DMS53 treated with DMSO at 0.1 percent for 48 hours (cell line): ENCODE measurements at regions not wholly inside any gene's neighbourhood (a gene's known extent, or its start where the extent isn't known, plus 50 kb on each side); places are given as distances from the start of the nearest gene placed in this dataset.
A peak's percentile ranks its signal among the peaks of the same experiment; 100 is the strongest.

Experiments
- DNase-seq: peaks from one replicate; lab custom pipeline; 2025; ENCODE audit not compliant: unreplicated experiment; lab: John Stamatoyannopoulos, UW

DNA sequence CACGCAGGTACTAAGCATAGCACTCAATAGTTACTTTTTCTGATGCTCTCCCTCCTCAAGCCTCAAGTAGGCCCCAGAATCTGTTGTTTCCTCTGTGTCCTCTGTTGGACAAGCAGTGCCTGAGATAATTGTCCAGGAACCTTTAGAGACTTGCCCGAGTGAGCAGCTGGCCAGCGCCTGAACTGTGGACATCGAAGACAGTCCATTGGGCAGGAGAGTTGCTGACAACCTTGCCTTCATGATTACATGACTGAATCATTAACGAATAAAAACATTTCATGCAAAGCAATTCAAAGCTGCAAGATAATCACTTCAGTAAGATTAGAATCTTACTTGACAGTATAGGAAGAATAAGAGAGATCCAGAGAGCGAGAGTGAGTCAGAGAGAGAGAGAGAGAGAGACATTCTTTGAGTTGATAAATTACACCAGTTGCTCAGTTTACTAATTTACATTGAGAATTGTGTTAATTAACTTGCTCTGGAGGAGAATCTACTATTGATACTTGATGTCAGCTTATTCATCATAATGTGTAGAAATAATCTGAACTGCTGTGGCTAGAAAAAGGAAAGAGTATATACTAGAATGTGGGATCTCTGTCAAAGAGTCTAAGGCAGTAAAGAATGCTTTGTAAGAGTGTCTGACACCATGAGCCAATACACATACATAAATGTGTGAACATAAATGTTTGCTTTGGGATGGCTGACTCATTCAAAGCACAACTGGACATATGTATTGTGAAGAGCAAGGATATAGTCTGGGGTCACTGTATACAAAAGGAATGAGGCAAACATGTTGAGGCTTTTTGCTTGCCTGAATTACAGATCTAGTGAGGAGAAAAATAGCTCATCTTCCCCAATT lies 216.0 kb downstream of the ZNF326 start:
- peak; percentile 92 for DNase-seq

- DNase-seq = no peak
Measured at GRCh38 chr1:90208949-90209348, 214.0 kb downstream of the ZNF326 start.

- DNase-seq = no peak
Measured at GRCh38 chr1:90206260-90206659, 211.3 kb downstream of the ZNF326 start.

- no peak for DNase-seq
Measured at GRCh38 chr1:90204780-90205179, 209.9 kb downstream of the ZNF326 start.

- no peak for DNase-seq
Measured at GRCh38 chr1:90204023-90204590, 209.2 kb downstream of the ZNF326 start.

GRCh38 chr1:90201467-90202358 lies 206.8 kb downstream of the ZNF326 start:
- DNase-seq = no peak

GRCh38 chr1:90200646-90201205 lies 205.8 kb downstream of the ZNF326 start:
- no peak for DNase-seq

- DNase-seq = peak; percentile 37
Measured at GRCh38 chr1:90198616-90199332, 203.9 kb downstream of the ZNF326 start.

GRCh38 chr1:90193116-90193515 lies 198.2 kb downstream of the ZNF326 start:
- no peak for DNase-seq

DNA sequence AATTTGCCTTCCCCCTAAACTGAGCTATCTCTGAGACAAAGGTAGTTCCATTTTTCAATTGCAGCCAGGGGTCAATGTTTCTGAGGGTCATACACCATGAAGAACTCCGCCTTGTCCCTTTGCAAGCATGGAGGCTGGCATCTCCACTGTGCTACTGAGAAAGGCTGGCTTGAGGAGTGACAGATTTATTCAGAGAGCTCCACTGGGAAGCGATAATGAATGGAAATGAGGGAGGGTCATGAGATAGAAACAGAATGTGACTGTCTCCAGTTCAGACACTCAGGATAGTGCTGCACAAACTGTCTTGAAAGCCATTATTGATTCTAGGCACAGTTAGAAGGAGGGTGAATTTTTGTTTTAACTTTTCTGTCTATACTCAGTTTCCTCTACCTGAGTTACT lies 197.5 kb downstream of the ZNF326 start:
- no peak for DNase-seq

GRCh38 chr1:90190523-90190922 lies 195.6 kb downstream of the ZNF326 start:
- DNase-seq = no peak

GRCh38 chr1:90189889-90190288 lies 195.0 kb downstream of the ZNF326 start:
- DNase-seq = no peak

DNA sequence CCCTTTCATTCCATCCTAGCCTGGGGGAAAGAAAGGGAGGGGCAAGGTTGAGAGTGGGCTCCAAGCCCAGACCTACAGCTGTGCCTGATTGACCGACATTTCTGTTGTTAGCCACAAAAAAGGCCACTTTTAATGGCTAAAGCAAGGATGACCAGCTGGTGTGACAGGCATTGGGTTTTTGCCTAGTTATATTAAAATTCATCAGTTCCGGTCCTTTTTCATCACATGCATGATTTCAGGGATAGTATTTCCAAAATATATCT lies 192.3 kb downstream of the ZNF326 start:
- DNase-seq = no peak

GRCh38 chr1:90186506-90187322 lies 191.8 kb downstream of the ZNF326 start:
- no peak for DNase-seq

GRCh38 chr1:90176530-90176929 lies 181.6 kb downstream of the ZNF326 start:
- no peak for DNase-seq

DNA sequence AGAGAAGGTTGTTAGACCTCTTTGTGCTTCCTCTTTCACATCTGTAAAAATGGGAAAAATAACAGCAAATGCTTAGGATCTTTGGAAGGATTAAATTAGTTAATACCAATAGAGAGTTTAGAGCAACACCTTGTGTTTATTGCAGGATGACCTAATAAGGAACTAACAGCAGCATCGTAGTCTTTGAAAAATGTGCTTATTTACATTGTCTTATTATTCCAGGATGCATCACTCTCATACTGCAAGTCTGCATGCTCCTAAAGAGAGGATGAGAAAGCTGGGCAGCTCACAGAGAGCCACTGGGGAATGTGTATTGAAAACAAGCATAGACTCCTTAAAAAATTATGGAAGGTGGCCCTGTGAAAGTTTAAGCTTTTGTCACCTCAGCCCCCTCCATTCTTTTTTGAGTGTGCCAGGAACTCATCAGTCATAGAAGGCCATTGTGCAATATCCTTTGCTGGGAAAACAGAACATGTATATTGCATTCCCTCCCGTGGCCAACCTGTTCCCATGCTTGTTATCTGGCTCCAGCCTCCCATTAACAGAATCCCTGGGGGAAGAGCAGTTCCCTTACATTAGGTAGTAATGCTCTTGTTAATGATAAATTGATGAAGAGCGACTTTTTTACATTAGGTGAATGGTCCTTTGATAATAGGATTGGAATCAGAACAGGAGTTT lies 180.7 kb downstream of the ZNF326 start:
- no peak for DNase-seq

- DNase-seq = no peak
Measured at GRCh38 chr1:90174246-90174645, 179.3 kb downstream of the ZNF326 start.

DNA sequence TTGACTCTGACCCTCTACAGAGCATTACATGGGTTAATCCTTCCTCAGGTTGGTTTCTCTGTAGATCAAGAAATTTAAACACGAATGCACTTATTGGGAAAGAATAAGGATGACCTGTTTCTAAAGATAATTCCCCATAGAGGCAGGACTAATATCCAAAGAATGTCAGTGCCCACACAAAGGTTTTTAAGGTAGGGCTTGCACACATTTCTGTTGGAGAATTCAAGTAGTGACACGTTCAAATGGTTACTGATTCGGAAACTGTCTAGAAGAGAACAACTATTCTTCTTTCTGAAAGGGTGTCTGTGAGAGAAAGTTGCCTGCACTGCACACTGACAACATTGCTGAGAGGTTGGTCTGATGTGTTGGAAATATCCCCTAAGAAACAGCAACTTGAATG lies 167.3 kb downstream of the ZNF326 start:
- DNase-seq = no peak

DNA sequence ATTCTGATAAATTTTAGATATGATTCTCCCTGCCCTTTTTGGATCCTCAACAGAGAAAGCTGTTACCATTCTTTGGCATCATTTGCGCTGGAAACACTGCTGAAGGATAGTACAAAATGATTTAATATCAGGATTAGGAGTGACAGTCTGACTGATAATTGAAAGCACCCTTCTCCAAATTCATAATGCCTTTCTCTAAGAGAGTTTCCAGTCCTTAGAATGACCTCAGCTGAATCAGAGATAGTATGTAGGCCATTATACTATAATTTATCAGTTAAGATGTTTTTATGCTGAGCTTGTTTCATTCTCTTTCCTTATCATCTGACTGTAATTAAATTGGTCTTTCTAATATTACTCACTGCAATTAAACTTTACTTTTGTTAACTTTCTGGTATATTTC lies 166.7 kb downstream of the ZNF326 start:
- no peak for DNase-seq
